DND-41 (cell line): ENCODE measurements at regions not wholly inside any gene's neighbourhood (a gene's known extent, or its start where the extent isn't known, plus 50 kb on each side); places are given as distances from the start of the nearest gene placed in this dataset.

Experiments
- ATAC-seq: fragments of 200-7000 bp; cut with Tn5 transposase; 3 replicates; pipeline ENCODE4 v1.9.1; 2021; ENCODE audit warnings: low read depth; ENCODE audit not compliant: insufficient read depth
- DNase-seq: peaks from one replicate; pipeline ENCODE4 v3.0.0-alpha.2; 2020
- H2AFZ ChIP-seq: 2 replicates; pipeline ENCODE4 v1.6.0; 2012; ENCODE audit warnings: low read depth, low read length
- H3K27ac ChIP-seq: 2 replicates; pipeline ENCODE4 v1.5.1; 2012; ENCODE audit warnings: low read length, inconsistent platforms
- H3K27me3 ChIP-seq: fragments of 200-600 bp; sonication (generic); 2 replicates; pipeline ENCODE4 v1.6.0; 2012; ENCODE audit warnings: low read length, mild to moderate bottlenecking, inconsistent platforms; ENCODE audit not compliant: insufficient read depth, poor library complexity
- H3K36me3 ChIP-seq: 2 replicates; pipeline ENCODE4 v1.5.1; 2012; ENCODE audit warnings: low read length, inconsistent platforms; ENCODE audit not compliant: insufficient read depth
- H3K4me1 ChIP-seq: 2 replicates; pipeline ENCODE4 v1.5.1; 2012; ENCODE audit warnings: mild to moderate bottlenecking, low read length; ENCODE audit not compliant: insufficient read depth
- H3K4me2 ChIP-seq: 2 replicates; pipeline ENCODE4 v1.6.0; 2012; ENCODE audit warnings: mild to moderate bottlenecking, moderate library complexity, low read length, inconsistent platforms; ENCODE audit not compliant: insufficient read depth
- H3K4me3 ChIP-seq, 2 experiments: fragments of 200-600 bp in 1 of 2; shearing (Covaris generic) in 1 of 2; 2 replicates each; pipeline ENCODE4 v1.5.1; 2012 to 2016; ENCODE audit warnings: inconsistent platforms in 2 of 2, low read length in 2 of 2, mild to moderate bottlenecking in 2 of 2, low read depth in 1 of 2, moderate library complexity in 1 of 2
- H3K79me2 ChIP-seq: 2 replicates; pipeline ENCODE4 v1.6.0; 2012; ENCODE audit warnings: low read length, inconsistent platforms; ENCODE audit not compliant: insufficient read depth
- H3K9ac ChIP-seq: 2 replicates; pipeline ENCODE4 v1.6.0; 2012; ENCODE audit warnings: low read depth, mild to moderate bottlenecking, inconsistent platforms, low read length, moderate library complexity
- H3K9me3 ChIP-seq: 2 replicates; pipeline ENCODE4 v1.5.1; 2012; ENCODE audit warnings: low read length, moderate library complexity, mild to moderate bottlenecking, inconsistent platforms; ENCODE audit not compliant: insufficient read depth, severe bottlenecking
- H4K20me1 ChIP-seq: 2 replicates; pipeline ENCODE4 v1.6.0; 2012; ENCODE audit warnings: low read length; ENCODE audit not compliant: insufficient read depth
- CTCF ChIP-seq: IDR thresholded peaks from 2 replicates; pipeline ENCODE4 v1.5.1; 2012; ENCODE audit warnings: borderline replicate concordance, low read length, moderate library complexity, mild to moderate bottlenecking; ENCODE audit not compliant: poor library complexity, severe bottlenecking; ENCODE audit errors: extremely low read depth
- EZH2 ChIP-seq: IDR thresholded peaks from 3 replicates; pipeline ENCODE4 v1.6.1; 2012; ENCODE audit warnings: borderline replicate concordance, low read depth, mild to moderate bottlenecking, moderate library complexity, low read length, inconsistent platforms; ENCODE audit not compliant: severe bottlenecking

DNA sequence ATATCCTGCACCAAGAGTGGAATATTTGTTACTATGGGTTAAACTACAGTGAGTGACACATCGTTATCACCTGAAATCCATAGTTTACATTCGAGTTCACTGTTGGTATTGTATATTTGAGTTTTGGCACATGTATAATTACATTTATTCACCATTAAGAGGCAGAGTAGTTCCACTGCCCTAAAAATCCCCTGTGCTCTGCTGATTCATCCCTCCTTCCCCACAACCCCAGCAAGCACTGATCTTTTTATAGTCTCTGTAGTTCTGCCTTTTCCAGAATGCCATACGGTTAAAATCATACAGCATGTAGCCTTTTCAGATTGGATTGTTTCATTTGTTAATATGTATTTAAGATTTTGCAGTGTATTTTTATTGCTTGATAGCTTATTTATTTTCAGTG, 495.2 kb downstream of the DIRAS2 start:
- ATAC-seq (no peak), DNase-seq (no peak)
- no peaks in the 10 kb centered on the region for H3K9me3 ChIP-seq
- H4K20me1 ChIP-seq: no peaks in the 10 kb centered on the region
- H2AFZ ChIP-seq: no peak overlapping the region
- TF ChIP-seq CTCF (no peak), EZH2 (no peak)
- no peak overlapping the region for H3K4me3 ChIP-seq
- H3K9ac ChIP-seq: no peak overlapping the region
- no peaks in the 10 kb centered on the region for H3K27me3 ChIP-seq
- no peaks in the 10 kb centered on the region for H3K79me2 ChIP-seq
- no peaks in the 10 kb centered on the region for H3K4me1 ChIP-seq
- H3K36me3 ChIP-seq: no peaks in the 10 kb centered on the region
- no peak overlapping the region for H3K4me2 ChIP-seq
- no peak overlapping the region for H3K27ac ChIP-seq

DNA sequence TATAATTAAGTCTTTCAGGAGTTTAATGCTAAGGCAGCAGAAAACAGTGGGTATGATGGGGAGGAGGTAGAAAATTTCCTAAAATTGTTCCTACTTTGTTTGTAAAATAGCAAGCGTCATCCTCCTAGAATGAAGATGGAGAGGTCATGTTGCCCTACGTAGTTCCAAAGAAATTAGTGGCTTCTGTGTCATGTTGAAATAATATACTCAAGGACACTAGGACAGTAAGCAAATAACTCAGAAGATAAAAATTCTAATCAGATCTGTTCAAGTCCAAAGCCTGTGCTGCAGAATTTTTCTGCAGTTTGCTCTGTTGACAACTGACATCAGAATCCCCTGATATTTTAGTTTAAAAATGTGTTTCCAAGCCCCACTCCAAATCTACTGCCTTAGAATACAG, 486.3 kb downstream of the DIRAS2 start:
- no peak overlapping the region for H3K4me3 ChIP-seq
- no peaks in the 10 kb centered on the region for H3K36me3 ChIP-seq
- no peaks in the 10 kb centered on the region for H3K9me3 ChIP-seq
- H3K27ac ChIP-seq: no peak overlapping the region
- DNase-seq: no peak
- H3K4me1 ChIP-seq: no peaks in the 10 kb centered on the region
- TF ChIP-seq EZH2 (no peak), CTCF (no peak)
- H3K9ac ChIP-seq: no peak overlapping the region
- no peaks in the 10 kb centered on the region for H3K79me2 ChIP-seq
- no peak overlapping the region for H3K4me2 ChIP-seq
- ATAC-seq: no peak
- peaks cover 5% of the 10 kb centered on the region for H3K27me3 ChIP-seq
- no peaks in the 10 kb centered on the region for H4K20me1 ChIP-seq
- no peak overlapping the region for H2AFZ ChIP-seq

DNA sequence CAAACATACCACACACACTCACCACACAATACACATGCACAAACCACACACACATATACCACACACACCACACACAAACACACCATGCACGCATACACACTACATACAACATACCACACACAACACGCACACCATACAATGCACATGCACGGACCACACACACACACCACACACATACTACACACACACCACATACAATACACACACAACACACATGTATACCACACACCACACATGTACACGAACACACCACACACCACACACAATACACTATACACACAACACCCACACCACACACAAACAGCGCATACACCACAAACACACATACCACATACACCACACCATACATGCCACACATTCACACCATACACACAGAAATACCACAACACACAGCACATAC, 480.3 kb downstream of the DIRAS2 start:
- Histone ChIP-seq H3K9ac (no peak overlapping the region), H3K27me3 (peaks cover 5% of the 10 kb centered on the region), H3K9me3 (no peaks in the 10 kb centered on the region), H4K20me1 (no peaks in the 10 kb centered on the region), H2AFZ (no peak overlapping the region), H3K79me2 (no peaks in the 10 kb centered on the region), H3K4me1 (no peaks in the 10 kb centered on the region), H3K4me3 (no peak overlapping the region), H3K27ac (no peak overlapping the region), H3K4me2 (no peak overlapping the region), H3K36me3 (no peaks in the 10 kb centered on the region)
- DNase-seq (no peak), ATAC-seq (no peak)
- TF ChIP-seq CTCF: no peak

DNA sequence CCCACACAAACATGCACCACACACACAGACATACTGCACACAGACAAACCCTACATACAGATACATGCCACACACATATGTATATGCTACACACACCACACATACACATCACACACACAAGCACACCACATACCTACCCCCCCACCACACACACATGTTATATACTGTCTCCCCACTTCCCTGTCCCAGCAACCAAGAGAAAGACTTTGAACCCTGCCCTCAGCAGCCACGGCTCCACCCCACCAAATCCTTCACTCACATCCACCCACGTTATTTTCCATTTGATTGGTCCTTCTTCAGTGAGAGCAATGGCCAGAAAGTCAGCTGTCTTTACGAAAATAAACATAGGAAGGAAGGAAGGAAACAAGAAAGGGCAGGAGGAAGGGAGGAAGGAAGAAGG, 479.8 kb downstream of the DIRAS2 start:
- H3K4me3 ChIP-seq: no peak overlapping the region
- no peaks in the 10 kb centered on the region for H3K79me2 ChIP-seq
- no peaks in the 10 kb centered on the region for H4K20me1 ChIP-seq
- H2AFZ ChIP-seq: no peak overlapping the region
- TF ChIP-seq CTCF: no peak
- no peak for TF ChIP-seq EZH2
- no peaks in the 10 kb centered on the region for H3K36me3 ChIP-seq
- no peak for ATAC-seq
- H3K9me3 ChIP-seq: no peaks in the 10 kb centered on the region
- H3K27ac ChIP-seq: no peak overlapping the region
- no peak overlapping the region for H3K9ac ChIP-seq
- H3K4me1 ChIP-seq: no peaks in the 10 kb centered on the region
- peaks cover 5% of the 10 kb centered on the region for H3K27me3 ChIP-seq
- no peak for DNase-seq
- no peak overlapping the region for H3K4me2 ChIP-seq
